K562 (cell line): ENCODE measurements at regions not wholly inside any gene's neighbourhood (a gene's known extent, or its start where the extent isn't known, plus 50 kb on each side); places are given as distances from the start of the nearest gene placed in this dataset.

Experiments used
- ATAC-seq: fragments of 200-7000 bp; cut with Tn5 transposase; 3 replicates; pipeline ENCODE4 v1.9.1; 2020; ENCODE audit warnings: moderate library complexity
- BruUV-seq: library from RNA; stranded (reverse); fragments of 400-500 nt; replicated peaks from 2 replicates; lab custom pipeline; 2021; lab: Mats Ljungman, UMichigan
- CTCF ChIA-PET: fragments of 300-600 bp; formaldehyde crosslinking; extraction: SDS; loops from one replicate; lab custom pipeline; 2021; ENCODE audit warnings: low intra/inter-chr PET ratio; lab: Yijun Ruan, JAX
- POLR2A ChIA-PET: fragments of 300-600, 350-650 bp; sonication (Branson Sonifier 250); formaldehyde crosslinking; extraction: SDS; loops from one replicate; lab custom pipeline; 2021; ENCODE audit warnings: antibody characterized with exemption, inconsistent platforms; lab: Yijun Ruan, JAX
- DNase-seq, 4 experiments: peaks; one replicate each; pipeline versions ENCODE4 v3.0.0 to v3.0.0-alpha.2; 2011 to 2018; ENCODE audit warnings: low spot score in 3 of 4, mixed read lengths in 3 of 4; ENCODE audit errors: extremely low read depth in 1 of 4
- FAIRE-seq: peaks from 2 replicates; lab custom pipeline; 2011; peaks lifted over from hg19 to GRCh38; lab: Jason Lieb, UNC
- H2AFZ ChIP-seq: 2 replicates; pipeline ENCODE4 v1.6.0; 2011; ENCODE audit warnings: low read depth, low read length, control low read depth, inconsistent platforms
- H3K27ac ChIP-seq: fragments of 200-600 bp; 3 replicates; pipeline ENCODE4 v1.8.0; 2011; ENCODE audit warnings: low read depth, mild to moderate bottlenecking, control low read depth, inconsistent platforms, low read length, moderate library complexity, mixed read lengths; ENCODE audit errors: extremely low read depth
- H3K27me3 ChIP-seq, 2 experiments: fragments of 300-600 bp in 1 of 2; 2 replicates in 1 of 2; 3 replicates in 1 of 2; pipeline versions ENCODE4 v1.6.0 to v1.8.0; 2011; ENCODE audit warnings: inconsistent platforms in 2 of 2, low read length in 2 of 2, mild to moderate bottlenecking in 1 of 2, mixed read lengths in 1 of 2, moderate library complexity in 1 of 2; ENCODE audit not compliant: control insufficient read depth in 2 of 2, insufficient read depth in 2 of 2
- H3K36me3 ChIP-seq: fragments of 300-600 bp; 3 replicates; pipeline ENCODE4 v1.8.0; 2011; ENCODE audit warnings: mild to moderate bottlenecking, low read length, inconsistent platforms; ENCODE audit not compliant: control insufficient read depth, insufficient read depth
- H3K4me1 ChIP-seq, 2 experiments: fragments of 200-600 bp in 1 of 2; replicated peaks in 1 of 2; 2 replicates in 1 of 2; 3 replicates in 1 of 2; pipeline versions ENCODE4 v1.5.1 to v1.8.0; 2011; ENCODE audit warnings: inconsistent platforms in 2 of 2, low read length in 2 of 2, mild to moderate bottlenecking in 1 of 2, mixed read lengths in 1 of 2, moderate library complexity in 1 of 2; ENCODE audit not compliant: control insufficient read depth in 2 of 2, insufficient read depth in 2 of 2
- H3K4me2 ChIP-seq: 2 replicates; pipeline ENCODE4 v1.6.1; 2011; ENCODE audit warnings: low read length, control low read depth, inconsistent platforms, mixed read lengths; ENCODE audit not compliant: insufficient read depth
- H3K4me3 ChIP-seq: fragments of 200-600 bp; sonication (generic), shearing (Covaris generic); 2 replicates; pipeline ENCODE4 v1.5.1; 2016; ENCODE audit warnings: control low read depth, inconsistent platforms
- H3K79me2 ChIP-seq: fragments of 200-600 bp; 3 replicates; pipeline ENCODE4 v1.8.0; 2011; ENCODE audit warnings: low read length, inconsistent platforms; ENCODE audit not compliant: control insufficient read depth, insufficient read depth
- H3K9ac ChIP-seq, 2 experiments: 2 replicates each; pipeline versions ENCODE4 v1.6.0 to v1.6.1; 2011; ENCODE audit warnings: low read depth in 2 of 2, low read length in 2 of 2, control low read depth in 1 of 2, inconsistent platforms in 1 of 2, mild to moderate bottlenecking in 1 of 2, mixed read lengths in 1 of 2; ENCODE audit not compliant: insufficient read depth in 1 of 2
- H3K9me1 ChIP-seq: one replicate; pipeline ENCODE4 v1.6.0; 2011; ENCODE audit warnings: inconsistent platforms, mild to moderate bottlenecking, low read length, moderate library complexity; ENCODE audit not compliant: control insufficient read depth, insufficient read depth
- H3K9me3 ChIP-seq: replicated peaks from 2 replicates; pipeline ENCODE4 v1.5.1; 2011; ENCODE audit warnings: low read depth, low read length, inconsistent platforms; ENCODE audit not compliant: control insufficient read depth, insufficient read depth
- H4K20me1 ChIP-seq: replicated peaks from 2 replicates; pipeline ENCODE4 v1.6.1; 2011; ENCODE audit warnings: low read length, inconsistent platforms, mixed read lengths; ENCODE audit not compliant: control insufficient read depth, insufficient read depth
- CCAR2 ChIP-seq: fragments of 200-400 bp; formaldehyde crosslinking; IDR thresholded peaks from 2 replicates; pipeline ENCODE4 v1.6.1; 2017; ENCODE audit warnings: mild to moderate bottlenecking, low read depth, low read length
- FOXA3 ChIP-seq, 2 experiments: fragments of 450-650 bp in 1 of 2; sonication (generic) in 1 of 2; formaldehyde crosslinking; IDR thresholded peaks in 1 of 2; conservative IDR thresholded peaks in 1 of 2; 2 replicates each; pipeline versions ENCODE4 v1.4.0 to v1.8.0; 2020 to 2022; ENCODE audit warnings: mild to moderate bottlenecking in 2 of 2, missing genetic modification reagents in 1 of 2
- FUS ChIP-seq: fragments of 200-400 bp; formaldehyde crosslinking; optimal IDR thresholded peaks from 2 replicates; pipeline ENCODE3; 2017; ENCODE audit warnings: low read depth, low read length
- MED1 ChIP-seq: sonication (generic); formaldehyde crosslinking; IDR thresholded peaks from 2 replicates; pipeline ENCODE4 v1.8.1; 2023; ENCODE audit warnings: missing genetic modification reagents, borderline replicate concordance
- NR3C1 ChIP-seq: sonication (generic); formaldehyde crosslinking; IDR thresholded peaks from 2 replicates; pipeline ENCODE4 v1.8.1; 2022; ENCODE audit warnings: missing genetic modification reagents
- RB1 ChIP-seq: fragments of 450-650 bp; IDR thresholded peaks from 2 replicates; pipeline ENCODE4 v1.6.1; 2017; ENCODE audit warnings: low read depth, mild to moderate bottlenecking
- WGBS: fragments of 100-300 bp; shearing (Covaris generic); methylation state at CpG from one replicate; pipeline ENCODE4 v1.1.6; 2016; ENCODE audit warnings: low coverage, mixed read lengths; ENCODE audit not compliant: insufficient coverage; ENCODE audit errors: missing lambda C conversion rate; 5-methylcytosine and 5-hydroxymethylcytosine counted together
- in situ Hi-C: fragments of 300-500 bp; cut with MboI; formaldehyde crosslinking; loops from 4 replicates; pipeline ENCODE4 v1.15.0; 2018; ENCODE audit warnings: inconsistent platforms, mixed read lengths
- intact Hi-C: fragments of 100-400 bp; cut with micrococcal nuclease; formaldehyde crosslinking; loops from 2 replicates; pipeline ENCODE4 v1.14.2; 2022
- TF ChIP-seq, protein P1 (sequence below): sonication (generic); formaldehyde crosslinking; IDR thresholded peaks from 2 replicates; pipeline ENCODE4 v1.8.1; 2022; ENCODE audit warnings: missing genetic modification reagents
- TF ChIP-seq, protein P2 (sequence below): sonication (generic); formaldehyde crosslinking; IDR thresholded peaks from 2 replicates; pipeline ENCODE4 v1.8.1; 2023; ENCODE audit warnings: mild to moderate bottlenecking, missing genetic modification reagents

DNA sequence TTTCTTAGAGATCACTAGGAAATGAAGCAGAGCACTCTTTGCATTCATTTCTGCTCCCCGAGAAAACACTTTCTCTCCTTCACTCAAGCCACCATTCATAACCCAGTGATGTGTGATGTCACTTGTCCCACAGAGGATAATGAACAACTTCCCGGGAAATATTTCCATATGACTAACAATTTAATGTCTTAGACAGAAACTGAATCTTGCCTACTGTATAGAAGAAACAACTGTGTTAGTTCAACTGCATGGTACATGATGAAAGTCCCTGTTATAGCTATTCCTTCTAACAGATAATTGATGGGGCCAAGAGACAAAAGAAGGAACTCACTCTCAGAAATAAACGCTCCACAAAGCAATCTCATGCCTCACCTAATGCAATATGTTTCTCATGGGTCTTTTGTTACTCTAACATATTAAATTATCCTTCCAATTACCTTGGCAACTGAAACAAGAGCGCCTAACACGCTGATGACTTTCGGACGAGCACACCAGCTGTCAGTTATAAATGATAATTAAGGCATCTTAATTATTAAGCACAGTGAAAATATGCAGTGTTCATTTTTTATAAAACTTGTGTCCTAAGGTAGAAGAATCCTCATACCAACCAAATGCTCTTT is 113.7 kb upstream of the TLR3 start:
- Histone ChIP-seq H3K9ac (no peak overlapping the region), H2AFZ (no peak overlapping the region), H3K4me2 (no peak overlapping the region), H3K36me3 (no peaks in the 10 kb centered on the region), H3K79me2 (no peaks in the 10 kb centered on the region), H4K20me1 (no peaks in the 10 kb centered on the region), H3K27ac (no peak overlapping the region), H3K27me3 (peaks cover 0 to 10% of the 10 kb centered on the region in 2 experiments; a peak in 4 of 5 replicates), H3K4me1 (no peaks in the 10 kb centered on the region), H3K9me3 (no peaks in the 10 kb centered on the region), H3K4me3 (no peak overlapping the region), H3K9me1 (no peaks in the 10 kb centered on the region)
- no peak for FAIRE-seq
- in situ Hi-C loops, result no loop called here
- WGBS, result 1% methylated on average over 7 of the region's 7 CpGs
- CTCF ChIA-PET, result no interaction called here
- POLR2A ChIA-PET, result no interaction called here
- no peak for DNase-seq
- no peak for TF ChIP-seq MED1 (CRISPR knock-in tag)
- no peak for TF ChIP-seq FUS
- TF ChIP-seq FOXA3 (CRISPR knock-in tag; conservative IDR thresholded peaks at IDR 0.05 in 1 of 2, IDR thresholded peaks at IDR 0.05 in 1 of 2), result no peak
- no peak for TF ChIP-seq RB1
- TF ChIP-seq, protein P1, sequence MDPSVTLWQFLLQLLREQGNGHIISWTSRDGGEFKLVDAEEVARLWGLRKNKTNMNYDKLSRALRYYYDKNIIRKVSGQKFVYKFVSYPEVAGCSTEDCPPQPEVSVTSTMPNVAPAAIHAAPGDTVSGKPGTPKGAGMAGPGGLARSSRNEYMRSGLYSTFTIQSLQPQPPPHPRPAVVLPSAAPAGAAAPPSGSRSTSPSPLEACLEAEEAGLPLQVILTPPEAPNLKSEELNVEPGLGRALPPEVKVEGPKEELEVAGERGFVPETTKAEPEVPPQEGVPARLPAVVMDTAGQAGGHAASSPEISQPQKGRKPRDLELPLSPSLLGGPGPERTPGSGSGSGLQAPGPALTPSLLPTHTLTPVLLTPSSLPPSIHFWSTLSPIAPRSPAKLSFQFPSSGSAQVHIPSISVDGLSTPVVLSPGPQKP (CRISPR knock-in tag), result no peak
- TF ChIP-seq, protein P2, sequence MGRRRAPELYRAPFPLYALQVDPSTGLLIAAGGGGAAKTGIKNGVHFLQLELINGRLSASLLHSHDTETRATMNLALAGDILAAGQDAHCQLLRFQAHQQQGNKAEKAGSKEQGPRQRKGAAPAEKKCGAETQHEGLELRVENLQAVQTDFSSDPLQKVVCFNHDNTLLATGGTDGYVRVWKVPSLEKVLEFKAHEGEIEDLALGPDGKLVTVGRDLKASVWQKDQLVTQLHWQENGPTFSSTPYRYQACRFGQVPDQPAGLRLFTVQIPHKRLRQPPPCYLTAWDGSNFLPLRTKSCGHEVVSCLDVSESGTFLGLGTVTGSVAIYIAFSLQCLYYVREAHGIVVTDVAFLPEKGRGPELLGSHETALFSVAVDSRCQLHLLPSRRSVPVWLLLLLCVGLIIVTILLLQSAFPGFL (CRISPR knock-in tag), result no peak
- TF ChIP-seq NR3C1, result no peak
- TF ChIP-seq CCAR2, result no peak
- BruUV-seq, result no TSS peak
- intact Hi-C loops, result no loop called here
- ATAC-seq, result no peak
